Lower leg skin (tissue), 3 donors: ENCODE measurements at regions not wholly inside any gene's neighbourhood (a gene's known extent, or its start where the extent isn't known, plus 50 kb on each side); places are given as distances from the start of the nearest gene placed in this dataset.

Experiments used
- POLR2A ChIP-seq, 2 donors: fragments of 450-650 bp; IDR thresholded peaks; one replicate each; pipeline ENCODE4 v1.6.1; 2016 to 2017; ENCODE audit warnings: antibody characterized with exemption in 2 of 2, mild to moderate bottlenecking in 1 of 2, moderate library complexity in 1 of 2
- TF ChIP-seq, protein P1 (sequence below), 3 donors: fragments of 450-650 bp; IDR thresholded peaks; one replicate each; pipeline ENCODE4 v1.5.1; 2016; ENCODE audit warnings: antibody characterized with exemption in 3 of 3, mild to moderate bottlenecking in 3 of 3, moderate library complexity in 2 of 3

DNA sequence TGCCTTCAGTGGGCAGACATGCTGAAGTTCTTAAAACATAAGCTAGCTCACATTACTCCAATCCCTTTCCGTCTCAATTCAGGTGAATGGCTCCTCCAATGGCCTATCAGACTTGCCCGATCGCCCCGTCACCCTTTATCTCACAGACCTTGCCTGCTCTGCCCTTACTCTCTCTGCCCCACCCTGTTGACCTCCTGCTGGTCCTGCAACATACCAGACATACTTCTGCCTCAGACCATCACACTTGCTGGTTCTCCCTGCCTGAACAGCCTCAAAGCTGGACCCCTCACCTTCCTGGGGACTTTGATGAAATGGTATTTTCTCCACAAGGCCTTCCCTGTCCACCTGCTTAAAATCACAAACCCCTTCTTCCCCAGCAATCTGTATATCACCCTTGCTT lies 340.1 kb upstream of the NR3C2 start:
- TF ChIP-seq, protein P1, sequence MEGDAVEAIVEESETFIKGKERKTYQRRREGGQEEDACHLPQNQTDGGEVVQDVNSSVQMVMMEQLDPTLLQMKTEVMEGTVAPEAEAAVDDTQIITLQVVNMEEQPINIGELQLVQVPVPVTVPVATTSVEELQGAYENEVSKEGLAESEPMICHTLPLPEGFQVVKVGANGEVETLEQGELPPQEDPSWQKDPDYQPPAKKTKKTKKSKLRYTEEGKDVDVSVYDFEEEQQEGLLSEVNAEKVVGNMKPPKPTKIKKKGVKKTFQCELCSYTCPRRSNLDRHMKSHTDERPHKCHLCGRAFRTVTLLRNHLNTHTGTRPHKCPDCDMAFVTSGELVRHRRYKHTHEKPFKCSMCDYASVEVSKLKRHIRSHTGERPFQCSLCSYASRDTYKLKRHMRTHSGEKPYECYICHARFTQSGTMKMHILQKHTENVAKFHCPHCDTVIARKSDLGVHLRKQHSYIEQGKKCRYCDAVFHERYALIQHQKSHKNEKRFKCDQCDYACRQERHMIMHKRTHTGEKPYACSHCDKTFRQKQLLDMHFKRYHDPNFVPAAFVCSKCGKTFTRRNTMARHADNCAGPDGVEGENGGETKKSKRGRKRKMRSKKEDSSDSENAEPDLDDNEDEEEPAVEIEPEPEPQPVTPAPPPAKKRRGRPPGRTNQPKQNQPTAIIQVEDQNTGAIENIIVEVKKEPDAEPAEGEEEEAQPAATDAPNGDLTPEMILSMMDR (IDR thresholded peaks at IDR 0.05), result no peak
- TF ChIP-seq POLR2A (IDR thresholded peaks at IDR 0.05), result no peak
